HG03565 (cell line): ENCODE measurements at regions not wholly inside any gene's neighbourhood (a gene's known extent, or its start where the extent isn't known, plus 50 kb on each side); places are given as distances from the start of the nearest gene placed in this dataset.
A peak's percentile ranks its signal among the peaks of the same experiment; 100 is the strongest.
"Not testable (repeated sequence)": the region's sequence is repeated elsewhere in the genome, so short reads cannot be mapped to it uniquely, and the experiment has no call there.

Source experiments
- ATAC-seq: cut with Tn5 transposase; IDR thresholded peaks from one replicate; pipeline ENCODE4 v1.9.1; 2021; ENCODE audit warnings: mild to moderate bottlenecking, moderate library complexity; ENCODE audit not compliant: unreplicated experiment

- no peak for ATAC-seq
Measured at GRCh38 chr10:109019001-109019424, 904.3 kb downstream of the XPNPEP1 start.

- no peak for ATAC-seq
Measured at GRCh38 chr10:109007514-109007913, 915.8 kb downstream of the XPNPEP1 start.

- ATAC-seq: no peak
Measured at GRCh38 chr10:108990441-108990840, 932.9 kb downstream of the XPNPEP1 start.

- no peak for ATAC-seq
Measured at GRCh38 chr10:108989976-108990375, 933.3 kb downstream of the XPNPEP1 start.

- ATAC-seq: no peak
Measured at GRCh38 chr10:108982159-108982558, 941.2 kb downstream of the XPNPEP1 start.

GRCh38 chr10:108980869-108981268, 942.4 kb downstream of the XPNPEP1 start:
- ATAC-seq: no peak

- ATAC-seq: no peak
Measured at GRCh38 chr10:108975459-108976058, 947.8 kb downstream of the XPNPEP1 start.

GRCh38 chr10:108970016-108970415, 953.3 kb downstream of the XPNPEP1 start:
- ATAC-seq: no peak

- no peak for ATAC-seq
Measured at GRCh38 chr10:108966411-108966810, 956.9 kb downstream of the XPNPEP1 start.

GRCh38 chr10:108966005-108966404, 957.3 kb downstream of the XPNPEP1 start:
- no peak for ATAC-seq

GRCh38 chr10:108962172-108962571, 961.1 kb downstream of the XPNPEP1 start:
- no peak for ATAC-seq

- ATAC-seq: no peak
Measured at GRCh38 chr10:108957681-108958080, 965.6 kb downstream of the XPNPEP1 start.

GRCh38 chr10:108956149-108956548, 967.2 kb downstream of the XPNPEP1 start:
- ATAC-seq: no peak

- ATAC-seq: not testable (repeated sequence)
Measured at GRCh38 chr10:108920029-108920428, 1003.3 kb downstream of the XPNPEP1 start.

- no peak for ATAC-seq
Measured at GRCh38 chr10:108913300-108913699, 1010.0 kb downstream of the XPNPEP1 start.

- peak; percentile 64 for ATAC-seq
Measured at GRCh38 chr10:108911814-108912541, 1011.3 kb downstream of the XPNPEP1 start.

- no peak for ATAC-seq
Measured at GRCh38 chr10:108908096-108908495, 1015.2 kb downstream of the XPNPEP1 start.

GRCh38 chr10:108905821-108906220, 1017.5 kb downstream of the XPNPEP1 start:
- ATAC-seq: no peak

- no peak for ATAC-seq
Measured at GRCh38 chr10:108905171-108905570, 1018.1 kb downstream of the XPNPEP1 start.

- no peak for ATAC-seq
Measured at GRCh38 chr10:108904163-108904838, 1019.0 kb downstream of the XPNPEP1 start.

- ATAC-seq: no peak
Measured at GRCh38 chr10:108902619-108903285, 1020.6 kb downstream of the XPNPEP1 start.
